NB4 (cell line): ENCODE measurements at regions not wholly inside any gene's neighbourhood (a gene's known extent, or its start where the extent isn't known, plus 50 kb on each side); places are given as distances from the start of the nearest gene placed in this dataset.

Source experiments
- MYC ChIP-seq: IDR thresholded peaks from 2 replicates; pipeline ENCODE4 v1.6.1; 2011; ENCODE audit warnings: low read depth, low read length
- POLR2A ChIP-seq: IDR thresholded peaks from 2 replicates; pipeline ENCODE4 v1.6.1; 2011; ENCODE audit warnings: mild to moderate bottlenecking; ENCODE audit not compliant: insufficient read length; ENCODE audit errors: extremely low read depth
- TF ChIP-seq, protein P1 (sequence below): IDR thresholded peaks from one replicate; pipeline ENCODE4 v1.5.1; 2012; ENCODE audit warnings: low read depth, low read length
- TF ChIP-seq, protein P2 (sequence below): IDR thresholded peaks from 2 replicates; pipeline ENCODE4 v1.6.1; 2011; ENCODE audit warnings: low read depth, low read length

- TF ChIP-seq, protein P1, sequence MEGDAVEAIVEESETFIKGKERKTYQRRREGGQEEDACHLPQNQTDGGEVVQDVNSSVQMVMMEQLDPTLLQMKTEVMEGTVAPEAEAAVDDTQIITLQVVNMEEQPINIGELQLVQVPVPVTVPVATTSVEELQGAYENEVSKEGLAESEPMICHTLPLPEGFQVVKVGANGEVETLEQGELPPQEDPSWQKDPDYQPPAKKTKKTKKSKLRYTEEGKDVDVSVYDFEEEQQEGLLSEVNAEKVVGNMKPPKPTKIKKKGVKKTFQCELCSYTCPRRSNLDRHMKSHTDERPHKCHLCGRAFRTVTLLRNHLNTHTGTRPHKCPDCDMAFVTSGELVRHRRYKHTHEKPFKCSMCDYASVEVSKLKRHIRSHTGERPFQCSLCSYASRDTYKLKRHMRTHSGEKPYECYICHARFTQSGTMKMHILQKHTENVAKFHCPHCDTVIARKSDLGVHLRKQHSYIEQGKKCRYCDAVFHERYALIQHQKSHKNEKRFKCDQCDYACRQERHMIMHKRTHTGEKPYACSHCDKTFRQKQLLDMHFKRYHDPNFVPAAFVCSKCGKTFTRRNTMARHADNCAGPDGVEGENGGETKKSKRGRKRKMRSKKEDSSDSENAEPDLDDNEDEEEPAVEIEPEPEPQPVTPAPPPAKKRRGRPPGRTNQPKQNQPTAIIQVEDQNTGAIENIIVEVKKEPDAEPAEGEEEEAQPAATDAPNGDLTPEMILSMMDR: no peak
- TF ChIP-seq POLR2A: no peak
- TF ChIP-seq, protein P2, sequence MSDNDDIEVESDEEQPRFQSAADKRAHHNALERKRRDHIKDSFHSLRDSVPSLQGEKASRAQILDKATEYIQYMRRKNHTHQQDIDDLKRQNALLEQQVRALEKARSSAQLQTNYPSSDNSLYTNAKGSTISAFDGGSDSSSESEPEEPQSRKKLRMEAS: no peak
- no peak for TF ChIP-seq MYC
Observed at GRCh38 chr12:59036973-59037762, 116.9 kb upstream of the LRIG3 start.
